ENCODE measurements at regions not wholly inside any gene's neighbourhood (a gene's known extent, or its start where the extent isn't known, plus 50 kb on each side); places are given as distances from the start of the nearest gene placed in this dataset.

DNA sequence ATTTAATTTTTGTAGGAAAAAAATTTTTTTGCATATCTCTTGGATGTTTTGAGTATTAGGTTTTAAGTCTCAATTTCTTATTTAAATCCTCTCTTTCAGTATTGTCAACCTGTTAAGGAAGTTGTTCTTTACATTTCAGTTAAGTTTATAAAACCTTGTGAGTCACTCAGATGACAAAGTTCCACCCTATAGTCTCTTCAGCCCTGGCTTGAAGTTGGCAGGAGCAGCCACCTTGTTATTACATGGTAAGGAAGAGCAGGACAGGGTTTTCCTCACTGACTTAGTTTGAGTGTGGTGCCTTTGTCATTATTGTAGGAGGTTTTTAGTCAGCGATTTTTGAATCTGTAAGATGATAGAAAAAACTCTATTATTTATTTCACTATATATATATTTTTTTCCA is 2143.9 kb downstream of the MRPL39 start:
- DNase-seq (ENCODE audit: low spot score): no peak
- 72% methylated on average over 1 of the region's 1 CpG for WGBS

More for the DNA sequence above, 2143.9 kb downstream of the MRPL39 start:
- H3K27ac ChIP-seq (ENCODE audit: low read depth in 1 of 2, low read length in 2 of 2): no peak overlapping the region
- H3K36me3 ChIP-seq (ENCODE audit: control insufficient read depth in 4 of 4, insufficient read depth in 3 of 4, low read depth in 1 of 4, low read length in 3 of 4): no peaks in the 10 kb centered on the region
- H3K4me3 ChIP-seq (ENCODE audit: low read depth in 1 of 3, low read length in 3 of 3): no peak overlapping the region
- H3K9me3 ChIP-seq (ENCODE audit: control insufficient read depth in 4 of 4, low read length in 3 of 4): no peaks in the 10 kb centered on the region
- no peaks in the 10 kb centered on the region for H3K27me3 ChIP-seq (ENCODE audit: control insufficient read depth in 4 of 4, insufficient read depth in 4 of 4, low read length in 3 of 4)
- TF ChIP-seq JUND (IDR thresholded peaks at IDR 0.05) (no peak), ZBTB33 (IDR thresholded peaks at IDR 0.05) (no peak), GABPA (IDR thresholded peaks at IDR 0.05 in 1 of 2, conservative IDR thresholded peaks at IDR 0.05 in 1 of 2) (no peak), YY1 (IDR thresholded peaks at IDR 0.05) (no peak), EGR1 (IDR thresholded peaks at IDR 0.05; ENCODE audit: low read depth in 2 of 2) (no peak), HNF4G (IDR thresholded peaks at IDR 0.05) (no peak), SP1 (IDR thresholded peaks at IDR 0.05) (no peak), RXRA (IDR thresholded peaks at IDR 0.05) (no peak), HNF4A (conservative IDR thresholded peaks at IDR 0.05) (no peak), NR2F2 (IDR thresholded peaks at IDR 0.05) (no peak), MAX (IDR thresholded peaks at IDR 0.05) (no peak), TAF1 (conservative IDR thresholded peaks at IDR 0.05) (no peak), FOXA2 (IDR thresholded peaks at IDR 0.05) (no peak), FOXA1 (IDR thresholded peaks at IDR 0.05) (no peak)
- TF ChIP-seq, protein P1, sequence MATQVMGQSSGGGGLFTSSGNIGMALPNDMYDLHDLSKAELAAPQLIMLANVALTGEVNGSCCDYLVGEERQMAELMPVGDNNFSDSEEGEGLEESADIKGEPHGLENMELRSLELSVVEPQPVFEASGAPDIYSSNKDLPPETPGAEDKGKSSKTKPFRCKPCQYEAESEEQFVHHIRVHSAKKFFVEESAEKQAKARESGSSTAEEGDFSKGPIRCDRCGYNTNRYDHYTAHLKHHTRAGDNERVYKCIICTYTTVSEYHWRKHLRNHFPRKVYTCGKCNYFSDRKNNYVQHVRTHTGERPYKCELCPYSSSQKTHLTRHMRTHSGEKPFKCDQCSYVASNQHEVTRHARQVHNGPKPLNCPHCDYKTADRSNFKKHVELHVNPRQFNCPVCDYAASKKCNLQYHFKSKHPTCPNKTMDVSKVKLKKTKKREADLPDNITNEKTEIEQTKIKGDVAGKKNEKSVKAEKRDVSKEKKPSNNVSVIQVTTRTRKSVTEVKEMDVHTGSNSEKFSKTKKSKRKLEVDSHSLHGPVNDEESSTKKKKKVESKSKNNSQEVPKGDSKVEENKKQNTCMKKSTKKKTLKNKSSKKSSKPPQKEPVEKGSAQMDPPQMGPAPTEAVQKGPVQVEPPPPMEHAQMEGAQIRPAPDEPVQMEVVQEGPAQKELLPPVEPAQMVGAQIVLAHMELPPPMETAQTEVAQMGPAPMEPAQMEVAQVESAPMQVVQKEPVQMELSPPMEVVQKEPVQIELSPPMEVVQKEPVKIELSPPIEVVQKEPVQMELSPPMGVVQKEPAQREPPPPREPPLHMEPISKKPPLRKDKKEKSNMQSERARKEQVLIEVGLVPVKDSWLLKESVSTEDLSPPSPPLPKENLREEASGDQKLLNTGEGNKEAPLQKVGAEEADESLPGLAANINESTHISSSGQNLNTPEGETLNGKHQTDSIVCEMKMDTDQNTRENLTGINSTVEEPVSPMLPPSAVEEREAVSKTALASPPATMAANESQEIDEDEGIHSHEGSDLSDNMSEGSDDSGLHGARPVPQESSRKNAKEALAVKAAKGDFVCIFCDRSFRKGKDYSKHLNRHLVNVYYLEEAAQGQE (IDR thresholded peaks at IDR 0.05): no peak
- TF ChIP-seq, protein P2, sequence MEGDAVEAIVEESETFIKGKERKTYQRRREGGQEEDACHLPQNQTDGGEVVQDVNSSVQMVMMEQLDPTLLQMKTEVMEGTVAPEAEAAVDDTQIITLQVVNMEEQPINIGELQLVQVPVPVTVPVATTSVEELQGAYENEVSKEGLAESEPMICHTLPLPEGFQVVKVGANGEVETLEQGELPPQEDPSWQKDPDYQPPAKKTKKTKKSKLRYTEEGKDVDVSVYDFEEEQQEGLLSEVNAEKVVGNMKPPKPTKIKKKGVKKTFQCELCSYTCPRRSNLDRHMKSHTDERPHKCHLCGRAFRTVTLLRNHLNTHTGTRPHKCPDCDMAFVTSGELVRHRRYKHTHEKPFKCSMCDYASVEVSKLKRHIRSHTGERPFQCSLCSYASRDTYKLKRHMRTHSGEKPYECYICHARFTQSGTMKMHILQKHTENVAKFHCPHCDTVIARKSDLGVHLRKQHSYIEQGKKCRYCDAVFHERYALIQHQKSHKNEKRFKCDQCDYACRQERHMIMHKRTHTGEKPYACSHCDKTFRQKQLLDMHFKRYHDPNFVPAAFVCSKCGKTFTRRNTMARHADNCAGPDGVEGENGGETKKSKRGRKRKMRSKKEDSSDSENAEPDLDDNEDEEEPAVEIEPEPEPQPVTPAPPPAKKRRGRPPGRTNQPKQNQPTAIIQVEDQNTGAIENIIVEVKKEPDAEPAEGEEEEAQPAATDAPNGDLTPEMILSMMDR (IDR thresholded peaks at IDR 0.05; ENCODE audit: low read depth, low read length, missing input control): no peak
- H3K9ac ChIP-seq (ENCODE audit: low read depth in 1 of 2, low read length in 2 of 2): no peak overlapping the region
- H3K4me1 ChIP-seq (ENCODE audit: control insufficient read depth in 4 of 4, insufficient read depth in 4 of 4, low read length in 3 of 4): no peaks in the 10 kb centered on the region
